OCI-LY1 (cell line): ENCODE measurements at regions not wholly inside any gene's neighbourhood (a gene's known extent, or its start where the extent isn't known, plus 50 kb on each side); places are given as distances from the start of the nearest gene placed in this dataset.

Experiments
- CTCF ChIP-seq: fragments of 200-600 bp; sonication (generic), shearing (Covaris generic); IDR thresholded peaks from 2 replicates; pipeline ENCODE4 v1.5.1; 2017; ENCODE audit warnings: mild to moderate bottlenecking, antibody characterized with exemption, low read length, moderate library complexity, mixed read lengths
- EZH2 ChIP-seq: fragments of 200-600 bp; sonication (generic), shearing (Covaris generic); IDR thresholded peaks from 2 replicates; pipeline ENCODE4 v1.8.0; 2017; ENCODE audit warnings: borderline replicate concordance, mixed run types, mild to moderate bottlenecking, antibody characterized with exemption, low read length, moderate library complexity, mixed read lengths

- TF ChIP-seq CTCF (no peak), EZH2 (no peak)
Measured at GRCh38 chr16:17829811-17830210, 359.1 kb upstream of the XYLT1 start.
